ENCODE measurements at regions not wholly inside any gene's neighbourhood (a gene's known extent, or its start where the extent isn't known, plus 50 kb on each side); places are given as distances from the start of the nearest gene placed in this dataset.

- TF ChIP-seq CTCF (conservative IDR thresholded peaks at IDR 0.05 in 1 of 2, IDR thresholded peaks at IDR 0.05 in 1 of 2; ENCODE audit: extremely low read depth in 1 of 2, insufficient read depth in 1 of 2, low read depth in 1 of 2, low read length in 2 of 2): no peak
- no peak for TF ChIP-seq EZH2 (IDR thresholded peaks at IDR 0.05; ENCODE audit: borderline replicate concordance, low read length)
Measured at GRCh38 chr1:209505044-209505443, 78.5 kb upstream of the CAMK1G start.
